GM21360 (cell line): ENCODE measurements at regions not wholly inside any gene's neighbourhood (a gene's known extent, or its start where the extent isn't known, plus 50 kb on each side); places are given as distances from the start of the nearest gene placed in this dataset.
"Not testable (repeated sequence)": the region's sequence is repeated elsewhere in the genome, so short reads cannot be mapped to it uniquely, and the experiment has no call there.

Source experiments
- ATAC-seq: cut with Tn5 transposase; IDR thresholded peaks from one replicate; pipeline ENCODE4 v1.9.1; 2021; ENCODE audit warnings: mild to moderate bottlenecking, moderate library complexity; ENCODE audit not compliant: unreplicated experiment

DNA sequence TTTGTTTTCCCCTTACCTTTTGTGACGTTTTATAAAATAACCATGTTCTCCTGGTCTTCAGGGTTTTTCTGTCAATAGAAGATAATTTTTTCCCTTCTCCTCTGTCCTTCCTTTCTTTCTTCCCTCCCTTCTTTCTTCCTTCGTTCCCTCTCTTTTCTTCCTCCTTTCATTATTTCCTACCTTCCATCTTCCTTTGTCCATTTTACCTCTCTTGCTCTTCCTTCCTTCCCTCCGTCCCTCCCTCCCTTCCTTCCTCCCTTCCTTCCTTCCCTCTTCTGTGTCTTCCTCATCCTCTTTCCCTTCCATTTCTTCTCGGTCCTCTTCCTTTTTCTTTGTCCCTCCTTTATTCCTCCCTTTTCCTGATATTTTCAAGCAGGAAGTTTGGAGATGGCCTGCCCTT lies 128.2 kb downstream of the TEX36 start:
- ATAC-seq = no peak

DNA sequence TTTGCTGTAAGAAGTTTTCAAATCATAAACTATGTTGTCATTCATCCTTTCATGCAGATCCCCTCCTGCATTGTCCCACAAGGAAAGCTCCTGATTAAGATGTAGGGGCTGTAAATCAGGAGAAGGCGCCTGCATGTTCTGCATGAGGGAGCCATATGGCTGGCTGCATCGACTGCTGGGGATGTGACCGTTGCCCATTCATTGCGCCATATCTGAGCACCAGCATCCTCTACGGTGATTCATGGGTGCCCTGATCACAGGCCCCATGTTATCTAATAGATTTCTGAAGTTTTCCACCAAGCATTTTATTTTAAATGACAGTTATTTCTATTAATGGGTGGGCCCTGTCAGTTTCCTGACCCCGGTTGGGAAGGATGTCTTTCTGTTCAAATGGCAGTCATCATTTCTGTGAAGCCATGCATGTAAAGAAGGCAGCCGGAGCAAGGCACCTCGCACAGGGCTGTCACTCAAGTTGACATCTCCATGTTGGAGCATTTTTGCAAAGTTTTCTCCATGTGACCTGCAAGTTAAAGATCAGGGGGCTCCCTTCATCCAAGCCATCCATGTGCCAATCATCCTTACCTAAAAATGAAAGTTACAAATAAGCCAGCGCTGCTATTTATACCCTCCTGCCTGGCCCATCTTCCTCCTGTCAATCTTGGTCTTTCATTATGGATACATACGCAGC lies 128.8 kb downstream of the TEX36 start:
- no peak for ATAC-seq

DNA sequence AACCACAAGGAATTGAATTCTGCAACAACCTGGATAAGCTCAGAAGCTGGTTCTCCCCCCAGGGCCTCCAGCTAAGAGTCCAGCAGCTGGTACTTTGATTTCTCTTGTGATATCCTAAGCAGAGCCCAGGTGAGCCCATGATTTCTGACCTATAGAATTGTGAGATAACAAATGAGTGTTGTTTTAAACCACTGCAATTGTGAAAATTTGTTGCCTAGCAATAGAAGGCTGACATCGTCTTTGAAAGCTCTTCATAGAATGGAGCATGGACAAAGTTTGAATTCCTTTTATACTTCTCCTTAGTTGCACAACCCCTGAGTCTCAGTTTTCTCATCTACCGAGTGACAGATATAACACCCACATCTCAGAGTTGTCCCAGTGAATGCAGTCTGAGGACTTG lies 129.9 kb downstream of the TEX36 start:
- ATAC-seq = no peak

DNA sequence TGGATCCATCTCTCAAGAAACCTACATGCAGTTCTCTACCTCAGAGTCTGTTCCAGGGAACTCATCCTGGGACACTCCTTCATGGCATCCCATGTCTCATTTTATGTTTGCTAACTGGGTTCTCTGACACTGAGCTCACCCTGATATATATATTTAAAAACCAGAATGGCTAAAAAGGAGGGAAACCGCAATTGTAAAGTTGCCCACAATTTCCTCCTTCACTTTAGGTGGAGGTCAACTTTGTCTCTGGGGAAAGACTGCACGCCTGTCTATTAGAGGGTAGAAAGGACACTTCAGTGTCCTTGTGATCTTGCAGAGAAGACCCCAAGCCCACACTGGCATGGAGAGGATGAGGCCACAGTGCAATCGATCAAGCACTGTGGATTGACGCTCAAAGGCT lies 131.7 kb downstream of the TEX36 start:
- ATAC-seq = no peak

DNA sequence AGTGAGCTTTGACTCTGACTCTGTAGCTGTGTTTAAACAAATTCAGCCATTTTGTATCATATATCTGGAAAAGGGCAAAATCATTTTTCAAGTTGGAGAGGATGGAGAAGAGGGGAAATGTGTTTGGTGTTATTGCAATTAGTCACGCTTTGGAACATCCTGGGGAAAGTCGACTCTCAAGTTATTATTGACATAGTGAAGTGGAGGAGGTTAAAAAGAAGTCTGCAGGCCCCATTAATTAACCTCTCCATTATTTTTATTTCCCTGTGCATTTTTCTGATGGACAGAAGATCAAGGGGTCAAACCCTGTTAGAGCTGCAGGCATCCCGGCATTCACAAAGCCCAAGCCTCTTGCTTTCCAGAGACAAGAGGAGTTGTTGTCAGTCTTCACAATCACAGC lies 132.6 kb downstream of the TEX36 start:
- ATAC-seq = no peak

DNA sequence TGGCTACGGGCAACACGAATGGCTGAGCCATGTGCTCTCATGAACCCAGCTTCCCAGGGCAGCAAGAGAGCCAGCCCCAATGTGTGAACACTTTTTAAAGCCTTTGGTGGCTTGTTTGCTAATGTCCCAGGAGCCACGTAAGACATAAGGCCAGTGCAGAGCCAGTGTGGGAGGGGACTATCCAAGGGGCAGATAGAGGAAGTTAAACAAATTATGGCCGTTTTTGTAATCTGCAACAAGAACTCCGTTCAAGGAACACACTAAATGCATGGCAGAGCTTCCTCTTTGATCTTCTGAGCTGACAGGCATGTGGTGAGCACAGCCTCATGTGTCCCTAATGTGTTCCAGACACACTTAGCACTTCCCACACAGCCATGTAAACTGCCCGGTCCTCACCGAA lies 133.3 kb downstream of the TEX36 start:
- no peak for ATAC-seq

DNA sequence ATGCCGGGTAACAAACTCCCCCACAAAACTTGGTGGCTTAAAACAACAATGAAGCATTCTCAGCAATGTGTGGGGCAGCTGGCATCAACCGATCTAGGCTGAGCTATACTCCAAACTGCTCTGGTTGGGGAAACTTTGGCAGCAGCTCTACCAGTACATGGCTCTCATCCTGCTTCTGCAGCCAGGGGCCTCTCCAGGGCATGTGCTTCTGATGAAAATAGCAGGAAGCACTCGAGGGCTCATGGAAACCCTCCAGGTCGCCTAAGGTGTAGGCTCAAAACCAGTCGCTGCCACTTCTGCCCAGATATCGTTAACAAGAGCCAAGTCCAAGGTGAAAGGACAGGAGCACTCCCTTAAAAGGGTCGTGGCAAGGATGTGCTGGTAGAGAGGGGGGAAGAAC lies 134.1 kb downstream of the TEX36 start:
- no peak for ATAC-seq

DNA sequence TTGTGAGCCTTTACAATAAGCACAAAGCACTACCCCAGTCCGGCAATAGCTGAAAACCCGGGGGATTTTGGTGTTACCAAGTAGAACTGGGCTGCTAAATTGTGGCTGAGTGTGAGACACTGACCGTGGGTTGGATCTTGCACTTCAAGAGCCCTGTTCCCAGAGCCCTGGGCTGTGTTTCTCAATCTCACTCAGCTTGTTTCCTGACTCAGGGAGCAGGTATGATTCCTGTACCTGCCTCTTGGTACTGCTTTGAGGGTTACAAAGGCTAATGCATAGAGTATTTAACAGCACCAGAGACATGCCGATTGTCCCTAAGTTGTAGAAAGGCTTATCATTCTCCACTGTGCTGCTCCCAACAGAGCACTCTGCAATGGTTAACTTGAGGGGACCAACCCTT lies 134.6 kb downstream of the TEX36 start:
- ATAC-seq = no peak

DNA sequence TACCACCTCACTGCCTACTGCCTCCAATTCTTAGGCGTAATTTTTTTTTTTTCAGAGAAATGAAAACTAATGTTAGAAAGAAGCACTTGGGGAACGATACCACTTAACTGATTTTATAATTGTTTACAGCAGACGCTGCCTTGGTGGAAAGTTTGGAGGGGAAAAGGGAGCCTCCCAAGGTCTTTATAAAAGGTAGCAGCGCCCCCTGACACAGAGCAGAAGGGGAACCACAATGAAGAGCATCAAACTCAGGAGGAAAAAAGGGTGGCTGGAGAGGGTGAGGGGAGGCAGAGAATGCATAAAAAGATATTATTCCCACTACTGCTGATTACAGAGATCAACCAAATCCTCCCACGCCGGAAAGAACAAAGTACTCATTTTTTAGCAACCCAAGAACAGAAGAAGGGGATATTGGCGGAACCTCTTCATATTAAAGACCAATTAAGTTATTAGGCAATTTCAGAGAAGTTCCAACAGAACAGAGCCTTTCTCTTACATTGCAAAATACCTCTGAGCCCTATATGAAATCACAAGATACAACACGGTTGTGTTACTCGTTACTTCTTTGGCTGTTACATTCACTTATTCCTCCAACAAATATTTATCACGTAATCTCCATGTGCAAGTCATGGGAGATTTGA lies 135.8 kb downstream of the TEX36 start:
- ATAC-seq = no peak

DNA sequence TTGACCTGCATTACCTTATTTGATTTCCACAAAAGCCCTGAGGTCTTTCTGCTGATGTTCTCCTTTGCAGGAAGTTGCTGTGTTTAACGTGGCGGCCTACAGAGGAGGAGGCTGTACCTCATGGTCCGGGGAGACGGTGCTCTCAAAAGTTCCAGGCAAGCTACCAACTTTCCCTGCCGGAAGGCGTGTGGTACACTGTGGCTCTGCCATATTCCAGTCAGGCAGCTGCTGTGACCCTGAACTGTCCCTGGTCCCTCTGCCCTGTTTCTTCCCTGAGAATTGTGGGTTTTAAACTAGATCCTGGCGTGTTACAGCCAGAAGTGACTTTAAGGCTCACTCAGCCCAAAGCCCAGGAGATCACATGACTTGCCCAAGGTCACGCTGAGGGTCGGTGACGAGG lies 139.2 kb downstream of the TEX36 start:
- ATAC-seq = no peak

DNA sequence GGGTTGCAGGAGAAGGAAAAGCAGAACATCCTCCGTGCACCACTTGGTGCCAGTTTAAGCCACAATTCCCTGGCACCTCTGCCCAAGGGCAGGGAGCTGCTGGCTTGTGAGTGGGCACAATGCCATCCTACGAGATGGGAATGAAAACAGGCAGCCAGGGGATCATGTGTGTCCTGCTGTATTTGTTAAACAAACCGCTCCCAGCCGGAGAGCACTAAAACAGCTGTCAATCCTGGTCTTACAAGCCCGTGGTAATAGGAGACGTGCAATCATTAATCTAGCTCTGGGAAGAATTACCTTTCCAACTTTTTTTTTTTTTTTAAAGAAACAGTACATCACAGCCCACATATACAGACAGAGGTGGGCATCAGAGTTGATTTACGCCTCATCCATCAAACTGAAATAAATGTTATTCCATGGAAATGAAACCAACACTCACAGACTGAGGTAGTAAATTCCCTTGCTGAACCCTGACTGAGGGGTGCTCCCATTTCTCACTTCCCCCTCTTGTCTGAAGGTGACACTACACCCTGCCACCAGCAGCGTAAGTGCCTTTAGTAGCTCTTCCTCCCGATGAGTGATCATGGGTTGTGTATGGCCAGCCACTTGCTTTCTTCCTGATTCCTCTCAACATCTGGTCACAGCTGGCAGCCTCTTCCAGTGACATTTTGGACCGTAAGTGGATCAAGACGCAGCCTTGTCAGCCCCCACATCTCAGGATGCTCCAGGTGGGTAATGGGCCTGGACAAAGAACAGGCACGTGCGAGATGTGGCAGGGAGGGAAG lies 143.8 kb downstream of the TEX36 start:
- no peak for ATAC-seq

DNA sequence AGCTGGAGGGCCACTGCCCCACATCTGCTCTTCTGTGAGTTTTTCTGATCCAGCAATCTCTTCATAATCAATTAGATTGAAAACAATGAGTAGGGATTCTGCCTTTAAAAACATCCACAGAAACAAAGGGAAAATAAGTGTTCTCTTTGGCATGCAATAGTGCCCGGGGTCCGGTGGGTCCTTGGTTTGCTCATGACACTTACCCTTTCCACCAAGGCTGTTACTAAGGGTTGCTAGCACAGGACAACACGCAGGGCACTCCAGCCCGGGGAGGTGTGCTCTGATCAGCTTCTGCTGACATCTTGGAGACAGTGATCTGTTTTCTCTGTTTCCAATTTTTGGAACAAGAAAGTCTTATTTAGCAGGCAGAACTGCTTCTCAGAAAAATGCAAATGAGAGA lies 146.7 kb downstream of the TEX36 start:
- no peak for ATAC-seq

DNA sequence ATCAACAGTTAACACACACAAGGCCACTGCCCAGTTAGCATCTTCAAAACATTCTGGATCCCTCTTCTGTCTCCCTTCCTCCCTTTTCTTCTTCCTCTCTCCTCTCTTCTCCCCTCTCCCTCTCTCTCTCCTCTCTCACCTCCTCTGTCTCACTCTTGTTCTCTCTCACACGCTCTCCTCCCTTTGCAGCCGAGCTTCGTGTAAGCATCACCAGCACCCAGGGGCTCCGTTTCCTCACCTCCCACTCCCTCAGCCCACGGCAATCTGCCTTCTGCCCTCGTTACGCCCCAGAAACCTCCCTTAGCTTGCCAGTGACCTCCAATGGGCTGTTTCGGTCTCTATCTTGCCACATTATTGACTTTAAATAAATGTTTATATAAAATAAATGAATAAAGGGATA lies 147.4 kb downstream of the TEX36 start:
- no peak for ATAC-seq

DNA sequence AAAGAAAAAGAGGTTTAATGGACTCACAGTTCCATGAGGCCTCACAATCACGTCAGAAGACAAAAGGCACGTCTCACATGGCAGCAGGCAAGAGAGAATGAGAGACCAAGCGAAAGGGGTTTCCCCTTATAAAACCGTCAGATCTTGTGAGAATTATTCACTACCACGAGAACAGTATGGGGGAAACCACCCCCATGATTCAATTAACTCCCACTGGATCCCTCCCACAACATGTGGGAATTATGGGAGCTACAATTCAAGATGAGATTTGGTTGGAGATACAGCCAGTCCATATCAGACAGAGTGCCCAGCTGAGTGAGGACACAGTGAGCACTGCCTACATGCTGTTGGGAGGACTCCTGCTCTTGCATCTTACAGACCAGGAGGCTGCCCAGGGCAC lies 148.4 kb downstream of the TEX36 start:
- ATAC-seq = no peak

DNA sequence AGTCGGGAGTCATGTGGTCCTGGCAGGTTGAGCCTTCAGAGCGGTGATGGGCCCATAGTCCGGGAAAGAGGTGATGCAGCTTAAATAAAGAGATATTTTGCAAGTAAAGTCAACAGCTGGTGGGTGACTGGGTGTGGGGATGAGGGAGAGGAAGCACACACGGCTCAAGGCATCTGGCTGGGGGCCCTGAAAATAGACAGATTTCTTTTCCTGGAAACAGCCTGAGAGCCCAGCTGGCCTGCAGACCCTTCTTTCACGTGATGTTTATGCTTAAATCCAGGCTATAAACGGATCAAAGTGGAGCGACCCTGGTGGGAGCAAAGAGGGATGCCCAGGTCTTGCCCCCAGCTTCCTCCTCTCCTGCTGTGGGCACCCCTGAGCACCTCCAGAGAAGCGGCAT lies 149.1 kb downstream of the TEX36 start:
- no peak for ATAC-seq

DNA sequence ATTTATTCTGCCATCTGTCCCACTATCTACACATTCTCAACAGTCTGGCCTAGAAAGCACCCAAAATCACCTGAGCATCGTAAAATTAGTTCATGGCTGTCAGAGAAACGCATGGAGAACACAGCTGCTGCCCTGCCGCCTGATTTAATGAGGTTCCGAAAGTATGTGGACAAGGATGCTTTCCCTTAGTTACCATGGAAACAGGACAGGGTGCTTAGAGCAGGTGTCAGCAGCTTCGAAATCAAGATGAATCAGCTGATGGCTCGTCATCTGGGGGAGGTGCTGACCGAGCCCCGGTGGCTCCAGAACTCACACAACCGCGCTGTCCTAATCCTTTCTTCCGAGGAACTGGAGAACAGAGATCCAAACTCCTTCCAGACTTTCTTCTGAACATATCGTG lies 151.5 kb downstream of the TEX36 start:
- no peak for ATAC-seq

DNA sequence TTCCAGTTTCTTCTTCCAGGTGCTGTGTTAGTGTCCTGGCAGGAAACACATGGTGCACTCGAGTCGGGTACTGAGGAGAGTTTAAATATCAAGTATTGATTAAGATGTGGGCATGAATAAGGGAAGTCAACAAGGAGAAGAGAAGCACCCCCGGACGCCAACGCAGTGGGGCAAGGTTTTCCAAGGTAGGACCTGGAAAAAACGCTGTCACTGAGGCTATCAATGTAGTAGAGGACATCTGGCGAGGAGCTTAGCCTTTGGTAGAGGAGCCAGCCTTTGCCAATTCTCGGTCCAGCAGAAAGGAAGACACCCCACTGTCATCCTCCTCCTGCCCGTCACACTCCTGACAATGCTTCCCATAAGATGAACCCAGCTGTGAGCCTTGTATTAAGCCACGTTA lies 159.6 kb downstream of the TEX36 start:
- no peak for ATAC-seq

DNA sequence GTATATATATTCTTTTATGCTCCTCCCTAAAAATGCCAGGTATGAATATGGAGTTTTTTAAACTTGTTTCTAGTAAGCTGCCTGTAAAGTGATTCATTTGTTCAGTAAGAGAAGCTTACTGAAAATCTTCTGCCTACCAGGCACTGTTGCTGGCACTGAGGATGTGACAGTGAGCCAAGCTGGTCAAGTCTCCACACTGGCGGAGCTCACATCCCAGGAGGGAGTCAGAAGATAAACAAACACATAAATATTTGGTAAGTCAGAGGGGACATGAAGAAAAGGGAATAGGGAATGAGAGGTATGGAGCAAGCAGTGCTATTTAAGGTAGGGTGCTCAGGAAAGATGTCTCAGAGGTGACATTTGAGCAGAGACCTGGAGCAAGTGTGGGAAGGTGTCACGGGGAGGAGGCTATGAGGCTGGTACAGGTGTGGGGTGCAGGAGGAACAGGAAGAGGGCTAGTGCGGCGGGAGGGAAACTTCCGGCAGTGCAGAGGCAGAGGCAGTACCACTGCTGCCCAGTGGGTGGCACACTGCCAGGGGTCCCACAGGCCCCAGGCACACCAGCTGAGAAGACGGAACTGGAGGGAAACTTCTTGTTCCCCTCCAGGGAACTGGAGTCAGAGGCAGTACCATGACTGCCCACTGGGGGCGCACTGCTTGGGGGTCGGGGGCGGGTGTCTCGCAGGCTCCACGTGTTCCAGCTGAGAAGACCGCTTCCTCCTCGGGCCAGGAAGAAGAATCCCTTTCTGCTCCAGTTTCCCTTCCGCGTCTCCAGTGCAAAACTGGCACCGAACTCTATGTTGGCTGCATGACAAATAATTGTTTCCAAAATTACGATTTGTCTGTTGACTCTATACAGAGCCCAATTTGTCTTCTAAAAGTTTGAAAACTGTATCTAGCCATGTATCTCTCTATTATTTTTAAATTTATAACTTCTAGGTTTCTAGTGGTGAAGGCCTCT lies 161.0 kb downstream of the TEX36 start:
- peak; percentile 93 for ATAC-seq

DNA sequence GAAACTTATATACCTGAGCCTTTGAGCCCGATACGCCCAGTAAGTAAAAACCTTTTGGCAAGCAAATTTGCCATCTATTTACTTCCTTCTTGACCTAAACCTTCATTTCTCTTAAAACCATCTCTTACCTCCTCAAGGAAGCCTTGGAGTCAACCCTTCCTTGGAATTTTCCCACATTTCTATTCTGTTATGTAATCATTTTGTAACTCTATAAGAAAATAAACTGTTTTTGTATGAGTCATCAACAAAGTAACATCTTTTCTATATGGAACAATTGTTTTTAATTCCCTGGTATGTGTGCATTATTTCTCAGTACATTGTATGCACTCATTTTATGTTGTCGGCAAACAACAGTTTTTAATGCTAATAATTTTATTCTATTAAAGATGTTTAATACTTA lies 162.0 kb downstream of the TEX36 start:
- no peak for ATAC-seq

DNA sequence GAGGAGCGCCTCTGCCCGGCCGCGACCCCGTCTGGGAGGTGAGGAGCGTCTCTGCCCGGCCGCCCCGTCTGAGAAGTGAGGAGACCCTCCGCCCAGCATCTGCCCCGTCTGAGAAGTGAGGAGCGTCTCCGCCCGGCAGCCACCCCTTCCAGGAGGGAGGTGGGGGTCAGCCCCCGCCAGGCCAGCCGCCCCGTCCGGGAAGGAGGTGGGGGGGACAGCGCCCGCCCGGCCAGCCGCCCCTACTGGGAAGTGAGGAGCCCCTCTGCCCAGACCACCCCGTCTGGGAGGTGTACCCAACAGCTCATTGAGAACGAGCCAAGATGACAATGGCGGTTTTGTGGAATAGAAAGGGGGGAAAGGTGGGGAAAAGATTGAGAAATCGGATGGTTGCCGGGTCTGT lies 164.6 kb downstream of the TEX36 start:
- not testable (repeated sequence) for ATAC-seq

DNA sequence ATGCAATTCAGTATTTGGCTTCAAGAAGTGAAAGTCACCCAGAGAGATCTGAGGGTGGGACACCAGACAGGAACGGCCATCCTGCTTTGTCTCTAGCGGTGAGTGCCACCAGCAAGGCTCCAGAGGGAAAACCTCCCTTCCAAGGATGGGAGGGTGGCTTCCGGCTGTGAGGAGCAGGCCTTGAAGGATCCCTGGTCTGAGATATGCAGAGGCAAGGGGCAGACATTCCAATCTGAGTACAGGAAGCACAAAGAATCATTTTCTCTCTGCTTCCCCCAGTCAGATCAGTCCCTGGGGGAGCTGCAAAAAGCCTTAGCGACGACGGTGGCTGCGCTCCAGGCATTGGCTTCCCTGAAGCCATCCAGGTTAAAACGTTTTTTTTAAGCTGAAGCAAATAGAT lies 167.4 kb downstream of the TEX36 start:
- no peak for ATAC-seq
